T47D (cell line): ENCODE measurements at regions not wholly inside any gene's neighbourhood (a gene's known extent, or its start where the extent isn't known, plus 50 kb on each side); places are given as distances from the start of the nearest gene placed in this dataset.
"Not testable (repeated sequence)": the region's sequence is repeated elsewhere in the genome, so short reads cannot be mapped to it uniquely, and the experiment has no call there.

ENCODE experiments used
- DNase-seq, 2 experiments: peaks; one replicate each; pipeline versions ENCODE4 v3.0.0 to v3.0.0-alpha.2; 2011 to 2012; ENCODE audit warnings: low read depth in 1 of 2, low spot score in 1 of 2
- JUND ChIP-seq: IDR thresholded peaks from 2 replicates; pipeline ENCODE4 v1.6.1; 2012; ENCODE audit warnings: low read depth
- in situ Hi-C: cut with HindIII; loops from 2 replicates; pipeline ENCODE4 v1.10.0; 2016; ENCODE audit warnings: low sequenced_read_pairs, low pct_unique_long_range_greater_than_20kb

- no peak for TF ChIP-seq JUND
- in situ Hi-C loops, result no loop called here
- DNase-seq, result no peak
Observed at GRCh38 chr16:46519063-46519462, 102.1 kb downstream of the SHCBP1 start.

GRCh38 chr16:46496701-46497100 is 124.5 kb downstream of the SHCBP1 start:
- TF ChIP-seq JUND, result no peak
- in situ Hi-C loops, result no loop called here

DNA sequence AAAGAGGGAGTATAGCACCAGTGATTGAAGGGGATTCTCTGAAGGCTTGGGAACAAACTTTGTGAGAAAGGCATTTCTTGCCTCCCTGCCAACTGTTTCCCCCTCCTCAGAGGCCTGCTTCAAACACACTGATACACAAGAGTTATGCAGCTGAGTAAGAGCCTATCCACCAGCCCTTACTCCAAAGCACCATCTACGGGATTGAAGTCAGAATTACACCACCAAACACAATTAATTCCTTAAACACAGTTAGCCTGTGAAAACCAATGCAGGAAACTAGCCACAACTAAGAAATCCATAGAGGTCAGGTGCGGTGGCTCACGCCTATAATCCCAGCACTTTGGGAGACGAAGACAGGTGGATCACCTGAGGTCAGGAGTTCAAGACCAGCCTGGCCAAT is 138.3 kb downstream of the SHCBP1 start:
- peak; percentile 3 to 27 for DNase-seq
- no peak for TF ChIP-seq JUND
- in situ Hi-C loops, result no loop called here

More at GRCh38 chr16:46496701-46497100, 124.5 kb downstream of the SHCBP1 start:
- DNase-seq, result no peak

DNA sequence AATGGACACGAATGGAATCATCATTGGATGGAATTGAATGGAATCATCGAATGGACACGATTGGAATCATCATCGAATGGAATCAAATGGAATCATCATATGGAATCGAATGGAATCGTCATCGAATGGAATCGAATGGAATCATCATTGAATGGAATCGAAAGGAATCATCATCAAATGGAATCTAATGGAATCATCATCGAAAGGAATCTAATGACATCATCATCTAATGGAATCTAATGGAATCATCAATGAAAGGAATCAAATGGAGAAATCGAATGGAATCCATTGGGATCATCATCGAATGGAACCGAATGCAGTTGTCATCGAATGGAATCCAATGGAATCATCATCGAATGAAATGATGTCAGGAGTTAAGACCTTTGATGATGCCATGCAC is 154.9 kb downstream of the SHCBP1 start:
- DNase-seq, result no peak
- TF ChIP-seq JUND, result no peak
- in situ Hi-C loops, result no loop called here

- in situ Hi-C loops, DNase-seq: not testable (repeated sequence)
Observed at GRCh38 chr16:46454801-46455200, 166.4 kb downstream of the SHCBP1 start.

DNA sequence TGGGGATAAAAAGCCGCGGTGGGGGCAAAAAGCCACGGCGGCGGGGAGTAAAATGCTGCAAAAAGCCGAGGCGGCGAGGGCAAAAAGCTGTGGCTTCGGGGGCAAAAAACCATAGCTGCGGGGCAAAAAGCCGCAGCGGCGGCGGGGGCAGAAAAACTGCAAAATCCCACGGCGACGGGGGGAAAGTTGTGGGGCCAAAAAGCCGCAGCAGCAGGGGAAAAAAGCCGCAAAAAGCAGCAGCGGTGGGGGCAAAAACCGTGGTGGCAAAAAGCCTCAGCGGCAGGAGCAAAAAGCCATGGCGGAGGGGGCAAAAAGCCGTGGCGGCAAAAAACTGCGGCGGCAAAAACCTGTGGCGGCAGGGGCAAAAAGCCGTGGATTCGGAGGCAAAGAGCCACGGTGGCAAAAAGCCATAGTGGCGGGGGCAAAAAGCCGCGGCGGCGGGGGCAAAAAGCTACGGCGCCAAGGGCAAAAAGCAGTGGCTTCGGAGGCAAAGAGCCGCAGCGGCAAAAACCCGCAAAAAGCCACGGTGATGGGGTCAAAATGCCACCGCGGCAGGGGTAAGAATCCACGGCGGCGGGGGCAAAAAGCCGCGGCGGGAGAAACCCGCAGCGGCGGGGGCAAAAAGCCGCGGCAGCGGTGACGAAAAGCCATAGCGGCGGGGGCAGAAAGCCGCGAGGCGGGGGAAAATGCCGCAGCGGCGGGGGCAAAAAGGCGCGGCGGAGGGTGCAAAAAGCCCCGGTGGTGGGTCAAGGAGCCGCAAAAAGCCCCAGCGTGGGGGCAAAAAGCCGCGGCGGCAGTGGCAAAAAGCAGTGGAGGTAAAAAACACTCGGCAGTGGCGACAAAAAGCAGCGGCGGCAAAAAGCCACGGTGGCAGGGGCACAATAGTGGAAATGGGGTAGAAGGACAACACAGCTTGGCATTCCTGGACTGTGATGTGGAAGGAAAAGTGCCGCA is 192.8 kb downstream of the SHCBP1 start:
- no peak for TF ChIP-seq JUND
- no peak for DNase-seq
- in situ Hi-C loops, result no loop called here

- no peak for TF ChIP-seq JUND
- DNase-seq, result no peak
- in situ Hi-C loops, result no loop called here
Observed at GRCh38 chr16:46427340-46428107, 193.7 kb downstream of the SHCBP1 start.

DNA sequence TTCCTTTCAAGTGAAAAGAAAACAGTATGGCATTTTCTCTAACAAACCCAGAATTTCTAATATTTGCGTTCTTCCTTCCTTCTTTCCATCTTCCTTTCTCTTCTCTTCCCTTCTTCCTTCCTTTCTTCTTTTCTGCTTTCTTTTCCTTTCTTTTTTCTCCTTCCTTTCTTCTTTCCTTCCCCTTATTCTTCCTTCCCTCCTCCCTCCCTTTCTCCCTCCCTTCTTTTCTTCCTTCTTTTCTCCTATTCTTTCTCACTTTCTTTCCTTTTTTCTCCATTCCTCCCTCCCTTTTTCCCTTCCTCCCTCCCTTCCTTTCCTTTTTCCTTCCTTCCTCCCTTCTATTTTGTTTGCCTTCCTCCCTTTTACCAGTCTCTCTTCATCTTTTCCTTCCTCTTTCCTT is 194.8 kb downstream of the SHCBP1 start:
- TF ChIP-seq JUND, result no peak
- in situ Hi-C loops, result no loop called here

DNA sequence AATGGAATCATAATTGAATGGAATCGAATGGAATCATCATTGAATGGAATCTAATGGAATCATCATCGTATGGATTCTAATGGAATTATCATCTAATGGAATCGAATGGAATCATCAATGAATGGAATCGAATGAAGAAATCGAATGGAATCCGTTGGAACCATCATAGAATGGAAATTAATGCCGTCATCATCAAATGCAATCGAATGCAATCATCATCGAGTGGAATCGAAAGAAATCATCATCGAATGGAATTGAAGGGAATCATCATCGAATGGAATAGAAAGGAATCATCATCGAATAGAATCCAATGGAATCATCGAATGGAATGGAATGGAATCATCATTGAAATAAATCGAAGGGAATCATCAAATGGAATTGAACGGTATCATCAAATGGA is 217.2 kb downstream of the SHCBP1 start:
- no peak for TF ChIP-seq JUND
- in situ Hi-C loops, result no loop called here
- DNase-seq, result no peak

More for the DNA sequence above, 194.8 kb downstream of the SHCBP1 start:
- no peak for DNase-seq

DNA sequence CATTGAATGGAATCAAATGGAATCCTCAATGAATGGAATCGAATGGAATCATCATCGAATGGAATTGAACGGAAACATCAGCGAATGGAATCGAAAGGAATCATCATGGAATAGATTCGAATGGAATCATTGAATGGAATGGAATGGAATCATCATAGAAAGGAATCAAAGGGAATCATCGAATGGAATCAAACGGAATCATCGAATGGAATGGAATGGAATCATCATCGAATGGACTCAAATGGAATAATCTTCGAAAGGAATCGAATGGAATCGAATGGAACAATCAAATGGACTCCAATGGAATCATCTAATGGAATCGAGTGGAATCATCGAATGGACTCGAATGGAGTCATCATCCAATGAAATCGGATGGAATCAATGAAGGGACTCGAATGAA is 222.6 kb downstream of the SHCBP1 start:
- DNase-seq, in situ Hi-C loops: not testable (repeated sequence)

- DNase-seq, in situ Hi-C loops: not testable (repeated sequence)
Observed at GRCh38 chr16:46396883-46397270, 224.3 kb downstream of the SHCBP1 start.

GRCh38 chr16:46396131-46396882 is 224.9 kb downstream of the SHCBP1 start:
- peak in 1 of 2 experiments; percentile 23 for DNase-seq

DNA sequence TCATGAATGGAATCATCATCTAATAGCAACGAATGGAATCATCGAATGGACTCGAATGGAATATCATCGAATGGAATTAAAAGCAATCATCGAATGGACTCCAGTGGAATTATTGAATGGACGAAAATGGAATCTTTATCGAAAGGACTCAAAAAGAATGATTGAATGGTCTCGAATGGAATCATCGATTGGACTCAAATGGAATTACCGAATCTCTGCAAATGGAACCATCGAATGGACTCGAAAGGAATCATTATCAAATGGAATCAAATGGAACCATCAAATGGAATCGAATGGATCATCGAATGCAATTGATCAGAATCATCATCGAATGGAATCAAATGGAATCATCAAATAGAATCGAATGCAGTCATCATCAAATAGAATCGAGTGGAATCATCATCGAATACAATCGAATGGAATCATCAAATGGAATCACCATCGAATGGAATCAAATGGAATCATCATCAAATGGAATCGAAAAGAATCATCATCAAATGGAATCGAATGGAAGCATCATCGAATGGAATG is 225.7 kb downstream of the SHCBP1 start:
- DNase-seq, result peak in 1 of 2 experiments; percentile 15
- in situ Hi-C loops, result not testable (repeated sequence)

More at GRCh38 chr16:46396131-46396882, 224.9 kb downstream of the SHCBP1 start:
- in situ Hi-C loops, result not testable (repeated sequence)

DNA sequence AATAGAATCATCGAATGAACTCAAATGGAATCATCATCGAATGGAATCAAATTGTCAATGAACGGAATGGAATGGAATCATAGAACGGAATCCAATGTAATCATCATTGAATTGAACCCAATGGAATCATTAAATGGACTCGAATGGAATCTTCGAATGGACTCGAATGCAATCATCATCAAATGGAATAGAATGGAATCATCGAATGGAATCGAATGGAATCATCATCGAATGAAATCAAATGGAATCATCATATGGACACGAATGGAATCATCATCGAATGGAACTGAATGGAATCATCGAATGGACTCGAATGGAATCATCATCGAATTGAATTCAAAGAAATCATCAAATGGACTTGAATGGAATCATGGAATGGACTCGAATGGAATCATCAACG is 226.2 kb downstream of the SHCBP1 start:
- peak in 1 of 2 experiments; percentile 29 for DNase-seq

DNA sequence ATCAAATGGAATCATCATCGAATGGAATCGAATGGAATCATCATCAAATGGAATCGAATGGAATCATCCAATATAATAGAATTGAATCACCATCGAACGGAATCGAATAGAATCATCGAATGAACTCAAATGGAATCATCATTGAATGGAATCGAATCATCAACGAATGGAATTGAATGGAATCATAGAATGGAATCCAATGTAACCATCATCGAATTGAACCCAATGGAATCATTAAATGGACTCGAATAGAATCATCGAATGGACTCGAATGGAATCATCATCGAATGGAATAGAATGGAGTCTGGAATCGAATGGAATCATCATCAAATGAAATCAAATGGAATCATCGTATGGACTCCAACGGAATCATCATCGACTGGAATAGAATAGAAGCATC is 227.0 kb downstream of the SHCBP1 start:
- in situ Hi-C loops, DNase-seq: not testable (repeated sequence)

More for the DNA sequence above, 226.2 kb downstream of the SHCBP1 start:
- in situ Hi-C loops, result not testable (repeated sequence)

GRCh38 chr16:46392930-46393722 is 228.1 kb downstream of the SHCBP1 start:
- in situ Hi-C loops, result not testable (repeated sequence)
- peak in 1 of 2 experiments; percentile 45 for DNase-seq
